T follicular helper cell (primary cell): ENCODE measurements at regions not wholly inside any gene's neighbourhood (a gene's known extent, or its start where the extent isn't known, plus 50 kb on each side); places are given as distances from the start of the nearest gene placed in this dataset.
"Not testable (repeated sequence)": the region's sequence is repeated elsewhere in the genome, so short reads cannot be mapped to it uniquely, and the experiment has no call there.

Experiments used
- DNase-seq: peaks from one replicate; pipeline ENCODE4 v3.0.0-alpha.2; 2020; ENCODE audit warnings: low read depth

GRCh38 chr10:85454386-85454785 is 912.2 kb downstream of the GRID1 start:
- DNase-seq, result no peak

- no peak for DNase-seq
These were observed 909.4 kb downstream of the GRID1 start for GRCh38 chr10:85457191-85457590.

GRCh38 chr10:85458324-85458723 is 908.3 kb downstream of the GRID1 start:
- DNase-seq, result no peak

- DNase-seq, result no peak
These were observed 906.7 kb downstream of the GRID1 start for GRCh38 chr10:85459906-85460305.

GRCh38 chr10:85464336-85464735 is 902.3 kb downstream of the GRID1 start:
- DNase-seq, result no peak

- no peak for DNase-seq
These were observed 888.6 kb downstream of the GRID1 start for GRCh38 chr10:85477979-85478378.

- DNase-seq, result no peak
These were observed 876.2 kb downstream of the GRID1 start for GRCh38 chr10:85490431-85490830.

- DNase-seq, result no peak
These were observed 874.9 kb downstream of the GRID1 start for GRCh38 chr10:85491652-85492051.

GRCh38 chr10:85492684-85493083 is 873.9 kb downstream of the GRID1 start:
- no peak for DNase-seq

GRCh38 chr10:85493703-85494102 is 872.9 kb downstream of the GRID1 start:
- DNase-seq, result no peak

- not testable (repeated sequence) for DNase-seq
These were observed 862.0 kb downstream of the GRID1 start for GRCh38 chr10:85504641-85505040.

- DNase-seq, result no peak
These were observed 858.4 kb downstream of the GRID1 start for GRCh38 chr10:85508159-85508558.

- no peak for DNase-seq
These were observed 855.9 kb downstream of the GRID1 start for GRCh38 chr10:85510682-85511081.

GRCh38 chr10:85513436-85513835 is 853.2 kb downstream of the GRID1 start:
- no peak for DNase-seq

- DNase-seq, result no peak
These were observed 851.3 kb downstream of the GRID1 start for GRCh38 chr10:85515316-85515715.

- DNase-seq, result no peak
These were observed 842.5 kb downstream of the GRID1 start for GRCh38 chr10:85524001-85524666.

GRCh38 chr10:85527616-85528317 is 838.8 kb downstream of the GRID1 start:
- DNase-seq, result no peak

GRCh38 chr10:85528318-85528652 is 838.3 kb downstream of the GRID1 start:
- no peak for DNase-seq

GRCh38 chr10:85531706-85532105 is 834.9 kb downstream of the GRID1 start:
- DNase-seq, result no peak

- no peak for DNase-seq
These were observed 833.8 kb downstream of the GRID1 start for GRCh38 chr10:85532773-85533172.

GRCh38 chr10:85535926-85536325 is 830.7 kb downstream of the GRID1 start:
- no peak for DNase-seq

GRCh38 chr10:85537561-85537960 is 829.0 kb downstream of the GRID1 start:
- no peak for DNase-seq

GRCh38 chr10:85538601-85539000 is 828.0 kb downstream of the GRID1 start:
- DNase-seq, result no peak

GRCh38 chr10:85542152-85542551 is 824.4 kb downstream of the GRID1 start:
- DNase-seq, result no peak
